GM12801 (cell line): ENCODE measurements at regions not wholly inside any gene's neighbourhood (a gene's known extent, or its start where the extent isn't known, plus 50 kb on each side); places are given as distances from the start of the nearest gene placed in this dataset.

Source experiments
- TF ChIP-seq, protein P1 (sequence below): IDR thresholded peaks from one replicate; pipeline ENCODE4 v1.5.1; 2011; ENCODE audit warnings: control low read depth; ENCODE audit not compliant: insufficient read length; ENCODE audit errors: extremely low read depth

DNA sequence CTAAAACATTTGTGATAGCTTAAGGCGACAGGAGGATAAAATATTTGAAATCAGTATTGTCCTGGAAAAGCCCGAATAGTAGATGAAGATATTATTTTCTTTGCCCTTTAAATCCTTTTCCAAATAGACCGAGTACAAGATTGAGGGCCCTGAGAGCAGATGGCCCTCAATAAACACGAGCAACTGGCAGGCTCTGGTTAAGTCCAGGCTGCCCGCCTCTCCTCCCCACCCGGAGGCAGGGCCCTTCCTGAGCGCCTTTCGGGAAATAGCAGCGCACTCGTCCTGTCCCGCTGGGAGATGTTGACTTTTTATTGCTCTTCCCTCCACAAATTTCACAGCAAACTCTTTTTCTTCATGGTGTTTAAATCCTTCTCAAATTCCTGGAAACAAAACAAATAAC lies 50.8 kb upstream of the MAX start:
- TF ChIP-seq, protein P1, sequence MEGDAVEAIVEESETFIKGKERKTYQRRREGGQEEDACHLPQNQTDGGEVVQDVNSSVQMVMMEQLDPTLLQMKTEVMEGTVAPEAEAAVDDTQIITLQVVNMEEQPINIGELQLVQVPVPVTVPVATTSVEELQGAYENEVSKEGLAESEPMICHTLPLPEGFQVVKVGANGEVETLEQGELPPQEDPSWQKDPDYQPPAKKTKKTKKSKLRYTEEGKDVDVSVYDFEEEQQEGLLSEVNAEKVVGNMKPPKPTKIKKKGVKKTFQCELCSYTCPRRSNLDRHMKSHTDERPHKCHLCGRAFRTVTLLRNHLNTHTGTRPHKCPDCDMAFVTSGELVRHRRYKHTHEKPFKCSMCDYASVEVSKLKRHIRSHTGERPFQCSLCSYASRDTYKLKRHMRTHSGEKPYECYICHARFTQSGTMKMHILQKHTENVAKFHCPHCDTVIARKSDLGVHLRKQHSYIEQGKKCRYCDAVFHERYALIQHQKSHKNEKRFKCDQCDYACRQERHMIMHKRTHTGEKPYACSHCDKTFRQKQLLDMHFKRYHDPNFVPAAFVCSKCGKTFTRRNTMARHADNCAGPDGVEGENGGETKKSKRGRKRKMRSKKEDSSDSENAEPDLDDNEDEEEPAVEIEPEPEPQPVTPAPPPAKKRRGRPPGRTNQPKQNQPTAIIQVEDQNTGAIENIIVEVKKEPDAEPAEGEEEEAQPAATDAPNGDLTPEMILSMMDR = no peak

DNA sequence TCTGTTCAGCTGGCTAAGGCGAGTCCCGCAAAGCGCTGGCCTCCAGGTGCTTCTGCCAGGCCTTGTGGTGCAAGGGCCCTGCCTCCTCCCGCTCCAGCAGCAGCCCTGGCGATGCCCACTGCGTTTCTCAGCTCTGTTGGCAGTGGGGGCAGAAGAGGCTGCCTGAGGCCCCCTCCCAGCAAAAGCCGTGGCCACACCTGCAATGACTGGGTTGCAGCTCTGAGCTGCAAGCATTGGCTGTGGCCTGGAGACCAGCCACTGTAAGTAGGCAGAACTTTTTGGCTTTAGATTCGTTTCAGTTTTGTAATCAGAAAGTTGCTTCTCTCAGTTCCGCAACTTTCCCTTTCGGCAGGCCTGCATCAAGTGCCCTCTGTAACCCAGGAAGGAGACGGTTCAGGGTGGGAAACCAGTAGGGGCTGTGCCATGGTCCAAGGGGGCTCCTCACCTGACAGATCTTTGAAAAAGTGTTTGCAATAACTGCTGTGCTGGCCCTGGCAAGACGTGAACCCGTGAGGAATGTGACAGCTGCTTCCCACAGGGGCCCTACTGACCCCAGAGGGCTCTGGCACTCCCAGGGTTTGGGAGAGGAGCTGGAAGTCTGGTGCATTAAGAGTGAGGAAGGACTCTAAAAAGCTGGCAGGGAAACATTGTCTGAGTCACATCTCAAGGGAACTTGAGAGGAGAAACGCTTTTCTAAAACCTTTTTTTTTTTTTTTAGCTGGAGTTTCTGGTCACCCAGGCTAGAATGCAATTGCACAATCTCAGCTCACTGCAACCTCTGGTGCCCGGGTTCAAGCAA lies 54.5 kb upstream of the MAX start:
- TF ChIP-seq, protein P1 = no peak

DNA sequence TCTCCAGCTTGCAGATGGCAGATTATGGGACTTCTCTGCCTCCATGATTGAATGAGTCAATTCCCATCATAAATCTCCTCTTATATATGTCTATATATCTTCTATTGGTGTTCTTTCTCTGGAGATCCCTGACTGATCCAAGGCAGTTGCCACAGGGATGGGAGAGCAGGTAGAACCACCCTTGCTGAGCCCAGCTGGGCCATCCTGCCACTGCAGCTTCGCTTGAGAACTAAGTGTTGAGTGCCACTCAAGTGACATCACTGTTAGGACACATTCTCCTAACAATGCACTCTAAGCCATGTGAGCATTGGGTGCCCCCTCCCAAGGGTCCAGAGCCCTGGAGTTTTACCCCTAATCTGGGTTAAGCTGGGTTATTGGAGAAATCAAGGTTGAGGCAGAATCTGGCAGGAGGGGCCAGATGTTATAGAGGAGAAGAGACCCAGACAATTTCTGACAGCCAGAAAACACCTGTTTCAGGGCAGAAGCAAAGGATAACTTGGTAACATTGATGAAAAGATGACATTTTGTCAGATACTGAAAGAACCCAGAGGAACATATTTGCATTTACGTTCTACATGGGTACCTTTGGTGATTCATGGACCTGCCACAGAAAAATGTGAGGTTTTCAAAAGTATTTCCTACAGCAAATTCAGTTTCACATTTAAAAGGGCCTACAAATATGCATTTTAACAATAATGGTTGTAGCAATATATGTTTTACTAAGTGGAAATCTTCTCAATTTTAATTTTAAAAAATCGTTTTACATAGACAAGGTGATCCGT lies 57.2 kb upstream of the MAX start:
- TF ChIP-seq, protein P1 = no peak

DNA sequence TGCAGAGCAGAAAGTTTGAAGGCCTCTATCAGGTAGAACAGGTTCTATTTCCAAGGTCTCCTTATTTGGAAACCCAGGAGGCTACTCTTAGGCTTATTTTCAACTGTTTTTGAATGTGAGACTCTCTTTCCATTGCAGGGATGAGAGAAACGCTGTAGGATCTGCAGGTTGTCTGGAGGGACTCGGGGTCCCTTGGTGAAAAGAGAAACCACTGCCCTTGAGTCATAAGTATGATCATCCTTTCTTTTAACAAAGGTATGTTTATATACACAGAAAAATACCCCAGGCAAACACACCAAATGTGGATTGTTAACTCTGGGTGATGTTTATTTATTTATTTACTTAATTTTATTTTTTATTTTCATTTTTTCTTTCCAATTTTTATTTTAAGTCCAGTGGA lies 57.8 kb upstream of the MAX start:
- TF ChIP-seq, protein P1 = no peak

DNA sequence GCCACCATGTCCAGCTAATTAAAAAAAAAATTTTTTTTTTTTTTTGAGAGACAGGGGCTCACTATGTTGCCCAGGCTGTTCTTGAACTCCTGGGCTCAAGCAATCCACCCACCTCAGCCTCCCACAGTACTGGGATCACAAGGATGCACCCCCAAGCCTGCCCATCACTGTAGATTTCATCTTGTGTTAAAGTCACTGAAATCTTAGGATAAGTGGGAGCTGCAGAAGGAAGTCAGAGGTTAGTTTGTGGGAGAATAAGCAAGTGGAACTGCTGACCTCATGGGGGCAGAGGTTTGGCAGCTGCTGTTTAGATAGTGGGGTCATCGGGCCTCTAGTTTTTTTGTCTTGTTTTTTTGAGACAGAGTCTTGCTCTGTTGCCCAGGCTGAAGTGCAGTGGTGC lies 59.7 kb upstream of the MAX start:
- TF ChIP-seq, protein P1 = no peak

DNA sequence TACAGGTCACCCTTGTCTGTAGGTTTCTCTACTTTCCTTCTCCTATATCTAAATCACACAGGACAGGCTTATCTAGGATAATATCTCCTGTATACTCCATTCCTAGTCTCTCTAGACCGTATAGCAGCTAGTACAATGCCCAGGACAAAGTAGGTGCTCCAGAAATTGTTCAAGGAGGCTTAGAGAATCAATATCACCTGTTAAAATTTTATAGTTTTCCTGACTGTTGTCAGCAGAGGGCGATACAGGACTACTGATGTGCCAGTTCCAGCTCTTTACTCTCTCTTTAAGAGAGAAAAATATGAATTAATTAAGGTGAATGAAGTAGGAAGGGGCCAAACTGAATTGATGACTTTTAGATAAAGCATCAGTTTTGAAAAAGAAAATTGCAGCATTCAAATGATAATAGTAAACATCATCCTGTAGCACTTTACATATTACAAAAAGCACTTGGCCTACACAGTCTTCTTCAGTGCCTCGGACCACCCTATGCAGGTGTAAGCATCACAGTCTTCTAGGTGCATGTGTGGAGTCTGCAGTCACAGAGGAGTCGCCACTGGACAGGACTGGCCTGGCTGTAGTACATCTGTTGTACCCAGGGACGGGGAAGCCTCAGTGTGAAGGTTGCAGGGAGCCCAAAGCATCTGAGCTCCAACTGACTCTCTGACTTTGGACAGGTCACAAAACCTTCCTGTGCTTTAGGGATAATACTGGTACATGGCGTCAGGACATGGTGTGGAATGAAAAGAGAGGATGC lies 61.9 kb upstream of the MAX start:
- TF ChIP-seq, protein P1 = no peak

DNA sequence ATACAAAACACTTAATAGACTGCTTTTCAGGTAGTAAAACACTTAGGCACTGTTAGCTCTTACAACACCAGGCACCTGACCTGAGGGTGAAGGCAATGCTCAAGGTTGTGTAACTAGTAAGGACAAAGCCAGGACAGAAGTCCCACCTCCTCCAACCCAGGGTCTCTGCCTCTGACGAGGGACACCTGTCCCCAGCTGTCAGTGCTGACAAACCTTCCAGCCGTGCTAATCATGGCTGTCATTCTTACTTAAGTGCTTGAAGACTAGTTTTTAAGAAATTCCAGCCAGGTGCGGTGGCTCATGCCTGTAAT lies 62.5 kb upstream of the MAX start:
- TF ChIP-seq, protein P1 = no peak
